HG03432 (cell line): ENCODE measurements at regions not wholly inside any gene's neighbourhood (a gene's known extent, or its start where the extent isn't known, plus 50 kb on each side); places are given as distances from the start of the nearest gene placed in this dataset.

ENCODE experiments used
- ATAC-seq: cut with Tn5 transposase; IDR thresholded peaks from one replicate; pipeline ENCODE4 v1.9.1; 2021; ENCODE audit warnings: mild to moderate bottlenecking, moderate library complexity; ENCODE audit not compliant: unreplicated experiment

GRCh38 chr18:67568166-67568565 lies 51.6 kb upstream of the DSEL start:
- no peak for ATAC-seq
